MG63 (cell line): ENCODE measurements at regions not wholly inside any gene's neighbourhood (a gene's known extent, or its start where the extent isn't known, plus 50 kb on each side); places are given as distances from the start of the nearest gene placed in this dataset.

Experiments used
- DNase-seq: peaks from one replicate; pipeline ENCODE4 v3.0.0-alpha.2; 2020
- H3K27me3 ChIP-seq: fragments of 250-450 bp; sonication (Bioruptor Pico); 2 replicates; pipeline ENCODE4 v1.5.1; 2020; ENCODE audit warnings: mild to moderate bottlenecking, moderate library complexity
- H3K36me3 ChIP-seq: fragments of 250-450 bp; sonication (Bioruptor Pico); 2 replicates; pipeline ENCODE4 v1.5.1; 2020; ENCODE audit warnings: mild to moderate bottlenecking, moderate library complexity
- H3K4me3 ChIP-seq: fragments of 250-450 bp; sonication (Bioruptor Pico); 2 replicates; pipeline ENCODE4 v1.5.1; 2020; ENCODE audit warnings: mild to moderate bottlenecking, moderate library complexity
- H3K9me3 ChIP-seq: fragments of 250-450 bp; sonication (Bioruptor Pico); 2 replicates; pipeline ENCODE4 v1.5.1; 2020; ENCODE audit warnings: mild to moderate bottlenecking, moderate library complexity

- H3K4me3 ChIP-seq, result no peak overlapping the region
These were observed 123.1 kb upstream of the GRIA3 start for GRCh38 chrX:123060986-123061385.

GRCh38 chrX:123064053-123064452, 120.0 kb upstream of the GRIA3 start:
- no peak for DNase-seq
- Histone ChIP-seq H3K27me3 (no peaks in the 10 kb centered on the region), H3K4me3 (no peak overlapping the region), H3K9me3 (no peaks in the 10 kb centered on the region), H3K36me3 (no peaks in the 10 kb centered on the region)

More at GRCh38 chrX:123060986-123061385, 123.1 kb upstream of the GRIA3 start:
- Histone ChIP-seq H3K36me3 (no peaks in the 10 kb centered on the region), H3K9me3 (no peaks in the 10 kb centered on the region), H3K27me3 (no peaks in the 10 kb centered on the region)
- DNase-seq, result no peak

DNA sequence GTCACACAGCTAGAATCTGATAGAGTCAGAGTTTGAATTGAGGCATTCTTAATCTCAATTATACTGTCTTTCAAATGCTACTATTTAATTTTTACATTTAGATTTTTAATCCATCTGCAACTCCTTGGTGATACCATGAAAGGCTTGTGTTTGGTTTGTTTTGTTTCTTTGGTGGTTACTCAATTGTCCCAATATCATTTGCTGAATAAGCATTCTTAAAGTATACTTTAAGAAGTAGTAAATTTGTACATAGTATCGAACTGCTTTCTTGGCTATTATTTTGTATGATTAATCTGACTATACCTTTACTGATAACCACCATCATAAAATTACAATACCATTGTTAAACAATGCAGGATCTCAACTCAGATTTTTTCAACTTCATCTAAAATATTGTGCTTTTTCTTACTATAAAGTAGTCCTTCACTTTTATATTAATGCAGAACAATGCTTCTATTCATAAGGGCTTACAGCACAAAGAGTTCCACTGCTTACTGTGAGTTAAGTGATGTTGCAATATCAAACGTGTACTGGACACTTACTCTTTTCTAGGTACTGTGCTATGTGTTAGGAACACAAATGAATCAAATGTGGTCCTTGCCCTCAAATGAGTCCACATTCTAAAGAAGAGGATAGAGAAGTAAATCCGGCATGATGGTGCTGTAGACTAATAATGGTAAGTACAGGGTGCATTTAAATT, 111.2 kb upstream of the GRIA3 start:
- Histone ChIP-seq H3K4me3 (no peak overlapping the region), H3K27me3 (no peaks in the 10 kb centered on the region), H3K9me3 (no peaks in the 10 kb centered on the region), H3K36me3 (no peaks in the 10 kb centered on the region)
- DNase-seq, result no peak

DNA sequence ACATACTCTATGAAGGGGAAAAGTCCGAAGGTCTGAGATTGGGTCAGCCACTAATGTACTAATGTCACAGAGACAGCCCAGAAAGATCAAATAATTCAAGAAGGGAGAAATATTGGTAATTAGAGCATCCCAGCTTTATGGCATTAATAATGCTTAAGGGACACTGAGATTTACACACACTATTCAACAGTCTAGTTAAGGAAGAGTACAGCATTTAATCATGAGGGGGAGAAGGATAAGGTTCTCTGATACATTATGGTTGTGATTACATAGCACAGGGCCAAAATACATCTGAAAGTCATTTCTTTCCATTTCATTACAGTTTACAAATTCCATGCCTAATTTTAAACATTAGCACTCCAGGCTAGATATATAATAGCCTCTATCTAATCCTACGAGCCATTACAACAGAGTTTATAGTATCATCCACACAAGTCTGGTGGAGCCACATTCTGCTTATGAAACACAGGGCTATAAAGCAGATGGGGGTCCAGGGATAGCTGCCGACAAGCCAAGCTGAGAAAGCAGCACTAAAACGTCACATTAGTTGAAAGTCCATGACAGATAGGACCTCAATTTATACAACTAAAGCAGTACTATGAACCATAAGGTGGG, 108.0 kb upstream of the GRIA3 start:
- DNase-seq, result no peak
- Histone ChIP-seq H3K9me3 (no peaks in the 10 kb centered on the region), H3K4me3 (no peak overlapping the region), H3K27me3 (no peaks in the 10 kb centered on the region), H3K36me3 (no peaks in the 10 kb centered on the region)

DNA sequence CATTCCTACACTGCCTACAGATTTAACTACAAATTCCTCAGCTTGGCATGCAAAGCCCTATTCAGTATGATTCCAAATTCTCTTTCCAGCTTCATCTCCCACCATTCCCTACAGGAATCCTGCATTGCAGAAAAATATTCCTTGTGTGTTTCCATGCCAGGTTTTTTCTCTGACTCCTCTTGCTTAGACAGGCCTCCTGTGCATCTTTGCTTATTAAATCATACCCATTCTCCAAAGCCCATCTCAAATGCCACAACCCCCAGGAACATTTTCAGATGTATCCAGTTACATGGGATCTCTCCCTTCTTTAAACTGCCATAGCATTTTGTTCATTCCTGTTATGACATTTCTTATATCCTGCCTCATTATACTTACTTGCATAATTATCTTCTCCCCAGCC, 106.4 kb upstream of the GRIA3 start:
- no peaks in the 10 kb centered on the region for H3K36me3 ChIP-seq
- DNase-seq, result no peak

DNA sequence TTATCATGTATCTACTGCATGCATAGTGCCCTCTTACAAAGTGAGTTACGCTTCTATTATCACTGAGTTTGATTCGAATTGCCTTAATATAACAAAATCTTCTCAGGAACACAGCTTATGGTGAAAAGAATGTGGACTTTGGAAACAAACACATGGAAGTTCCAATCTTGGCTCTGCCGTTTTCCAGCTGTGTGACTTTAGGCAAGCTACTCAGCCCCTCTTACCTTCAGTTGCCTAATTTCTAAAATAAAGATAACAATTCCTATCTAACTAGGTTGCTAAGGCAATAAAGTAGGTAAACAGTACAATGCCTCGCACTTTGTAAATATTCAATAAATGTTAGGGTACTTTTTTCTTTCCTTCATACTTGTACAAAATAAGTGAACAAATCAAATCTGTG, 104.0 kb upstream of the GRIA3 start:
- no peak for DNase-seq

More for the DNA sequence above, 106.4 kb upstream of the GRIA3 start:
- Histone ChIP-seq H3K9me3 (no peaks in the 10 kb centered on the region), H3K27me3 (no peaks in the 10 kb centered on the region), H3K4me3 (no peak overlapping the region)

DNA sequence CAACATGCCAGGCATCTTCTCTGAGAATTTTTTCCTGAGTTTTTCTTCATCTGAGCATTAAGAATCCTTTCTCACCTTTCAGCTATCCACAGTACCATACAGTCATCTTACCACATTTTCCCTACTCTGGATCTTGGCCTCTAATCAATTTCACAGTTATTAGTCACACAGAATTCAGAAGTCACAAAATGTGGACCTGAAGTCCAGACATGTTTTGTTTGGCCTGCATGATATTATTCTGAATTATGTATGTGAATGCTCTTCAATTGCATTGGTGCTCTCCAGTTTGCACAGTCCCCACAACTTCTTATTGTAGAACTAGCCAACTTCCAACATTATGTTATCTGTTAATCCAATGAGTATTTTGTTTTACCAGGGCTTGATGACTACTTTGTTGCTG, 102.3 kb upstream of the GRIA3 start:
- Histone ChIP-seq H3K4me3 (no peak overlapping the region), H3K27me3 (no peaks in the 10 kb centered on the region), H3K9me3 (no peaks in the 10 kb centered on the region), H3K36me3 (no peaks in the 10 kb centered on the region)
- no peak for DNase-seq

More for the DNA sequence above, 104.0 kb upstream of the GRIA3 start:
- Histone ChIP-seq H3K27me3 (no peaks in the 10 kb centered on the region), H3K4me3 (no peak overlapping the region), H3K9me3 (no peaks in the 10 kb centered on the region), H3K36me3 (no peaks in the 10 kb centered on the region)

GRCh38 chrX:123083924-123084323, 100.2 kb upstream of the GRIA3 start:
- H3K9me3 ChIP-seq, result no peaks in the 10 kb centered on the region
- no peak overlapping the region for H3K4me3 ChIP-seq
- H3K36me3 ChIP-seq, result no peaks in the 10 kb centered on the region
- no peaks in the 10 kb centered on the region for H3K27me3 ChIP-seq
- DNase-seq, result no peak

DNA sequence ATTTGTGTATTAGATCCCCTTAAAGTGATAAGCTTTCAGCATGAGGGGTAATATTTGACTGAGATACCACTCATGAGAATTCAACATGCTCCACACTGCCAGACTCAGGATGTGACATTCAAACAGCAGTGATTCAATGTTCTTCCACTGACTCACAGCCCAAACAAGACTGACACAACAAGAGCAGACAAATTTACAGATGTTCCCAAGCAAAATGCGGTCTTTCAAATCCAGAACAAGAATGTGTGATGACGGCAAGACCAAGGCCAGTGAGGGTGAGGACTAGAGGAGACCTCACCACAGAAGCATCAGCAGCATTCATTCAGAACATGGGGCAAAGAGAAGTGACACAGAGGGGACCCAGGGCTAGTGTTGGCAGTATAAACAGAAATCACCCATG, 99.3 kb upstream of the GRIA3 start:
- DNase-seq, result no peak
- Histone ChIP-seq H3K9me3 (no peaks in the 10 kb centered on the region), H3K36me3 (no peaks in the 10 kb centered on the region), H3K4me3 (no peak overlapping the region), H3K27me3 (no peaks in the 10 kb centered on the region)

- no peaks in the 10 kb centered on the region for H3K27me3 ChIP-seq
- no peak overlapping the region for H3K4me3 ChIP-seq
- H3K36me3 ChIP-seq, result no peaks in the 10 kb centered on the region
- H3K9me3 ChIP-seq, result no peaks in the 10 kb centered on the region
- no peak for DNase-seq
These were observed 98.7 kb upstream of the GRIA3 start for GRCh38 chrX:123085311-123085940.

DNA sequence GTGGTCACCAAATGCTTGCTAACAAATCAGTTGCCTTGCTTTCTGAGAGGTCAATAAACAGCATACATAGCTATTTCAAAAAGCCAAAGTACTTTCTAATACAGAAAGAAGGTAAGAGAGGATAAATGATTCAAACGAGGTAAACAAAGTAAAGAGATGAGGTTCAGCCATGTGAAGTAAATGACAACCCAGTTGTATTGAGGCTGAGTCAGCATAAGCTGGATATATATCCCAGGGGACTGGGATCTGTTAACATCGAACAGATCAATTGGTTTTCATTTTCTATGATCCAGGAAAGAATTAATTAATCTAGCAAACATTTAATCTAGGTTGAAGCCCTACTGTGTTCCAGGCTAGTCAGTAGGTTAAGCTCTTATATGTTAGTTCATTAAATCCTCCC, 97.3 kb upstream of the GRIA3 start:
- Histone ChIP-seq H3K27me3 (no peaks in the 10 kb centered on the region), H3K9me3 (no peaks in the 10 kb centered on the region), H3K36me3 (no peaks in the 10 kb centered on the region), H3K4me3 (no peak overlapping the region)
- no peak for DNase-seq

GRCh38 chrX:123087326-123087725, 96.8 kb upstream of the GRIA3 start:
- DNase-seq, result no peak
- H3K9me3 ChIP-seq, result no peaks in the 10 kb centered on the region
- no peak overlapping the region for H3K4me3 ChIP-seq
- H3K36me3 ChIP-seq, result no peaks in the 10 kb centered on the region
- H3K27me3 ChIP-seq, result no peaks in the 10 kb centered on the region

DNA sequence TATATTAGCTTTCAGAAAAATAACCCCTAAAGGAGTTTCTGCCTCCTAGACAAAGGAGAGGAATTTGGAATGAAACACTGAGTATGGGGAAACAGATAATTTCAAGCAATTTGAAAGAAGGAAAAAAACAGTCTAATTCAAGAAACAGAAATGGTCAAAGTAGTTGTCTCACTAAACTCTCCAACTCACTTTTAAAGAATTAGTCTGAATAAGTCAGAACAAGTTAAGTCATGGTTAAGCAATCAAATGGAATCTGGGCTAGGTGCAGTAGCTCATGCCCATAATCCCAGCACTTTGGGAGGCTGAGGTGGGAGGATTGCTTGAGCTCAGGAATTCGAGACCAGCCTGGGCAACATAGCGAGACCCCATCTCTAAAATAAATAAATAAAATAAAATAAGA, 95.7 kb upstream of the GRIA3 start:
- H3K36me3 ChIP-seq, result no peaks in the 10 kb centered on the region
- no peak overlapping the region for H3K4me3 ChIP-seq
- no peak for DNase-seq
- no peaks in the 10 kb centered on the region for H3K27me3 ChIP-seq
- H3K9me3 ChIP-seq, result no peaks in the 10 kb centered on the region

- H3K4me3 ChIP-seq, result no peak overlapping the region
- DNase-seq, result no peak
- H3K9me3 ChIP-seq, result no peaks in the 10 kb centered on the region
- no peaks in the 10 kb centered on the region for H3K27me3 ChIP-seq
- no peaks in the 10 kb centered on the region for H3K36me3 ChIP-seq
These were observed 95.1 kb upstream of the GRIA3 start for GRCh38 chrX:123088930-123089329.

GRCh38 chrX:123093792-123094191, 90.3 kb upstream of the GRIA3 start:
- no peak for DNase-seq
- Histone ChIP-seq H3K4me3 (no peak overlapping the region), H3K36me3 (no peaks in the 10 kb centered on the region), H3K9me3 (no peaks in the 10 kb centered on the region), H3K27me3 (no peaks in the 10 kb centered on the region)

DNA sequence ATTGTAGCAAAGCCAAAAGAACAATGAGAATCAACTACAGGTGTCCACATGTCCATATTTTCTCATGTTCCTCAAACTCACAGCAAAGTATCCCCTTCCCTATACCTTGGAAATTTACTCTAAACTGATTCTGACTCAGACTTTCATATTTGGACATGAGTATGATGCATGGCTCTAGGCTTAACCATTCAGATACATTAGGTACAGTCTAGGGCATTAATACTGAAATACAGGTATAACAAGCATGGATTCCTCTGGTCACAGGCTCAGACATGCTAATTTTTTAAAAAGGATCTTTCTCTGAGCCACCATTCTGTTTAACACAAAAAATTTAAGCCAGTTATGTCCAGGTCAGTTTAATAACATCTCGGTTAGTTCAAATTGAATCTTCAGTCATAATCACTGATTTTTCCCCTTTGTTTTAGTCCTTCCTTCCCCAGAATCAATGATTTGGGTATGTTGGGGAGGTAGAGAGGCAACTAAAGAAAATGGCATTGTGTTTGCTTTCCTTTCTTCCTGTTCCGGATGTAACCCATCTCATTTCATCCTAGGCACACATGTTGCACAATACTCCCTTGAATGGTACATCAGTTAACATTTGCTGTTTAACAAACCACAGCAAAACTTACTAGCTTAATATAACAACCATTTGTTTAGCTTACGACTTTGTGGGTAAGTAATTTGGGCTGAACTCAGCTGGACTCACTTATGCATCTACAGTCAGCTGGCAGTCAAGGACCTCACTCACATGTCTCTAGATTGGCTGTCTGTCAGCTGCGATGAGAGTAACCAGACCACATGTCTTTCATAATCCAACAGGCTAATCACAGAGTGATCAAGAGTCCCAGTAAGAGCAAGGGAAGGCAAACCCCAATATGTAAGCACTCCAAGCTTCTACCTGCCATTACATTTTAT, 75.3 kb upstream of the GRIA3 start:
- no peak for DNase-seq
- no peaks in the 10 kb centered on the region for H3K36me3 ChIP-seq
- no peak overlapping the region for H3K4me3 ChIP-seq
- no peaks in the 10 kb centered on the region for H3K9me3 ChIP-seq
- H3K27me3 ChIP-seq, result no peaks in the 10 kb centered on the region

DNA sequence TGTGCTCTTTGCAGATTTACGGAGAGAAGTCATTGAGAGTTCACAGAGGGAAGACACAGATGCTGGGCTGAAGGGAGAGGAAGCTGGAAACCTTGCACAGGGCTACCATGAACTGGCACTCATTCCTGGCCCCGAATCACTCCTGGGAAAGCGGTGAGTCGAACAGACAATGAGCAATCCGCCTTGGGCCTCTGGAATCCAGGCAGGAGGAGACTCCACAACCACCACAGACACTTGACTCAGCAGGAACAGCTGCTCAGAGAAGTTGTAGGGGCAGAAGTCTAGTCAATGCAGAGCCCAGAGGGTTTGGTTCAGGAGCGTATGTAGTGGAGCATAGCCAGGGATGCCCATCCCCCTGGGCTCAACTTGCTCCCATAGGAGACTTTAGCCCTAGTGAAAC, 62.8 kb upstream of the GRIA3 start:
- H3K27me3 ChIP-seq, result no peaks in the 10 kb centered on the region
- no peaks in the 10 kb centered on the region for H3K36me3 ChIP-seq
- no peaks in the 10 kb centered on the region for H3K9me3 ChIP-seq
- DNase-seq, result peak; percentile 25
- H3K4me3 ChIP-seq, result no peak overlapping the region
